GM20000 (cell line): ENCODE measurements at regions not wholly inside any gene's neighbourhood (a gene's known extent, or its start where the extent isn't known, plus 50 kb on each side); places are given as distances from the start of the nearest gene placed in this dataset.

Experiments
- DNase-seq: peaks from one replicate; pipeline ENCODE4 v3.0.0; 2012; ENCODE audit warnings: low spot score
- TF ChIP-seq, protein P1 (sequence below): IDR thresholded peaks from 2 replicates; pipeline ENCODE4 v1.5.1; 2012; ENCODE audit warnings: mild to moderate bottlenecking, control low read depth; ENCODE audit errors: extremely low read depth, missing control alignments

DNA sequence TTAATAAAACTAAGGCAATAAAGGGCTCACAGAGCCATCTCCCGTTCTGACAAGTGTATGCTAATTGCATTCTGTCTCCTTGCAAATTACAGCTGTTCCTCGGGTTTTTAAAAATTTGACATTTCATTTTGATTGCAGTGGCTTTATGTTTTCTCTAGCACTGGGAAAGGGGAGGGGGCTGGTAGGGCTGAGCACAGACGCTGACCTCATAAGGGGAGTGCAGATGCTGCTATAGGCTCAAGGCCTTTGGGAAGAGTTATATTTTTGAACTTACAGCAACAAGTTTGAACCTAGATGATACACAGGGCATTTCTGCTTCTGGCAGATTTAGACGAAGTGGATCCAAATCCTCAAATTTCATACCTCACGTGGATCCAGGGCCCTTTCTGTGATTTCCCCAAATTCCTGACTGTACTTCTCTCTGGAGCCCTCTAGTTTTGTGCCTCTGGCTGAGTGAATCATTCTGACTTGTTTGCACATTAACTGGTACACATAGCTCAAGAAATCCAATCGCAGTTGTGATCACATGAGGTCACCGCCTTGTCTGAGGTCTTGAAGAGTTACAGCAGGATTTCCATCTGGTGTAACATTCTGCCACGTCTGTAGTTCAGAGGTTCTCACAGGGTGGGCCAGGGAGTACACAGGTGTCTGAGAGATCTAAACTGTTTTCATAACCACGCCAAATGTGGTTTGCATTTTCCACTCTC lies 230.3 kb downstream of the C1orf94 start:
- TF ChIP-seq, protein P1, sequence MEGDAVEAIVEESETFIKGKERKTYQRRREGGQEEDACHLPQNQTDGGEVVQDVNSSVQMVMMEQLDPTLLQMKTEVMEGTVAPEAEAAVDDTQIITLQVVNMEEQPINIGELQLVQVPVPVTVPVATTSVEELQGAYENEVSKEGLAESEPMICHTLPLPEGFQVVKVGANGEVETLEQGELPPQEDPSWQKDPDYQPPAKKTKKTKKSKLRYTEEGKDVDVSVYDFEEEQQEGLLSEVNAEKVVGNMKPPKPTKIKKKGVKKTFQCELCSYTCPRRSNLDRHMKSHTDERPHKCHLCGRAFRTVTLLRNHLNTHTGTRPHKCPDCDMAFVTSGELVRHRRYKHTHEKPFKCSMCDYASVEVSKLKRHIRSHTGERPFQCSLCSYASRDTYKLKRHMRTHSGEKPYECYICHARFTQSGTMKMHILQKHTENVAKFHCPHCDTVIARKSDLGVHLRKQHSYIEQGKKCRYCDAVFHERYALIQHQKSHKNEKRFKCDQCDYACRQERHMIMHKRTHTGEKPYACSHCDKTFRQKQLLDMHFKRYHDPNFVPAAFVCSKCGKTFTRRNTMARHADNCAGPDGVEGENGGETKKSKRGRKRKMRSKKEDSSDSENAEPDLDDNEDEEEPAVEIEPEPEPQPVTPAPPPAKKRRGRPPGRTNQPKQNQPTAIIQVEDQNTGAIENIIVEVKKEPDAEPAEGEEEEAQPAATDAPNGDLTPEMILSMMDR, result no peak
- no peak for DNase-seq

DNA sequence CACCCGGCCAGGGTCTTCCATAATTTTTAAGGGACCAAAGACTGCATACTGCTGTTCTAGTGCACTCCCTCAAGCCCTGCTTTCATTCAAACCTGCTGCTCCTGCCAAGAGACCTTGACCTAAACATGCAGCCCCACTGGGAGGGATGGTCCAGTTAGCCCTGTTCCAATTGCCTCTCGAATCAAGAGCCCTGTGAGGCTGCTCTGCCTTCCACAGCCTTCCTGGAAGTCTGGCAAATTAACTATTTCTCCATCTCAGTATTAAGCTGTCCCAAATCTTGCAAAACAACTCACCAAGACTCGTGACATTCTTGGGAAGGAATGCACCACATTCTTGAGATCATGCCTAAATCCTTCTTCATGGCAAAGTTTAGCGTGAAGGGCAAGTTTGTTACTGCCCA lies 231.3 kb downstream of the C1orf94 start:
- TF ChIP-seq, protein P1, result no peak
- DNase-seq, result no peak

DNA sequence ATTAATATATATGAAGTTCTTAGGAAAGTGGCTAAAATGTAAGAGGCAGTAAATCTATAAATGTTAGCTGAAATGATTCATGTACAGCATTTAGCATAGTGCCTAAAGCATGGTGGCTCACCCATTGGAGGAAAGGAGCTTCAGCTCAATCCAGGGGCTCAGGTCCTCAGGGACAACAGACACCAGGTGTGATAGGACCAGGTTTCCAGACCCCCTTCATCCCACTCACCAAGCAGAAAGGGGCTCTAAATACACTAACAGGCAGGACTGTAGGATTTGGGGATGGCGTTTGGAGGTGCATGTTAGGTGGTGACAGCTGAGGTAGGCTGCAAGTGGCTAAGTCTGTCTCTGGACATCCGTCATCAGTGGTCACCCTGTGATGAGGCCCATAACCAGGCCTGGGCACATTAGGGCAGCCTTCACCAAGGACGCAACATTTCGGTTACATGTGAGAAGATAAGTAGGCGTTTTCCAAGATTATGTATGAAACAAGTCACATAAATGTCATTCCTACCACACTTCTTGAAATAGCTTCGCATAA lies 233.1 kb downstream of the C1orf94 start:
- DNase-seq, result no peak
- TF ChIP-seq, protein P1, result no peak

DNA sequence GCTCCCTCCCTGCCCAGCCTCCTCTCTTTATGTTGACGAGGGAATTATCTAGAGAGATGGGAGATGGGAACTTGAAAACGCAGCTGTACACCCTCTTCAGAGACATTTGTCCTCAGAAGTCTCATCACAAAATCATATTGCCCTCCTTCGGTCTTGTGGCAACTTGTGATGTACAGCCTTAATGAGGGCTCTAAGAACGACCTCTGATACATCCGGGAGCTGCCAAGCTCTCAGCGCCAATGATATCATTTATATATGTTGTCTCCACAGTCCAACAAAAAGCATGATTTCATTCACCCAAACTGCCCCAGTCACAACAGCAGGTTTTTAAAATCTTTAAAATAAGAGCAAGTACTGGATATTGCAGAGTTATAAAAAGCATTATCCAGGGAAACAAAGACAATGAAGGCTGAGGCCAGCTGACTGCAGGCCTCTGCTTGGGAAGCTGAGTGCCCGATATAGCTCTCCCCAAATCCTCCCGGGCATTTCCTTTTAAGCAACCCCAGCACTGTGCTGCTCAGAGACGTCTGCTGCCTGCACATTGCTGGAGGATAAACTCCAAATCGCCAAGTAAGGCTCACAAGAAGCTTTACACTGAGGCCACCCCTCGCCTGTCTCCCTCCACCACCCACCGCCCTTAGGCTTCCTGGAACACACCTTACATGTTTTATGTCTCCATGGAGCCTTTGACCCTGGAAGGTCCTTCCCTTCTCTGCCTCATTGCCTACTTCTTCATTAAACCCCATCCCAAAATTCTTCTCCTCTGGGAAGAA lies 236.1 kb downstream of the C1orf94 start:
- TF ChIP-seq, protein P1, result no peak
- no peak for DNase-seq

DNA sequence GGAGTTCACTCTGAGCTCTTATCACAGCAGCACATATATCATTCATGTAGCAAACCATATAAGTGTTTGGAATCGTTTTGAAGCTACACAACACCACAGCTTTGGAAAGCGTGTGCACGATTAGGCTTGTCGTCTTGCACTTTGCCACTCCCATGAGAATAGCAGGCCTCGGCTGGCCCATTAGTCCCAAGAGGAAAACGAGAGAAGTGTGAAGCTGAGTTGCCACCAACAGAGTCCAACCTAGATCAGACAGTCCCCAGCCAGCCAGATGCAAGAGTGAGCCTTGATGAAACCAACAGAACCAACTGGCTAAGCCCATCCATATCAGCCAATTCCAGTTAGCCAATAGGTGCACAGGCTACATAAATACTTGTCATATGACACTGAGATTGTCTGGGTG lies 238.4 kb downstream of the C1orf94 start:
- no peak for DNase-seq
- TF ChIP-seq, protein P1, result no peak

DNA sequence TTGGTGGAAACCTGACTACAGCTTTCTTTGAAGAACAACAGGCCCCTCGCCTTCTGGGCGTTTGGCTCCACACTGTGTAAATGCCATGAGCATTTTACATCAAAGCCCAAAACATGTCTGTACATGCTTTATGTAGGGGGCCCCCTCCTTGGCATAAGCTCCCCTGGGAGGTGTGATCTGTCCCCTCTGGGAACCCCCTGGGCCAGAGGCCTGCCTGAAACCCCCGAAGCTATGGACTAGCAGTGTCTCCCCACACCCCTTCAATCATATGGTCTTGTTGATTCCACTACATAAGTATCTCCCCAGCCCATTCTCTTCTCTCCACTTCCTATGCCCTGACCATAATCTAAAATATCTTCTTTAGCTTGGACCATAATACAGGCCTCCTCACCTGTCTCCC lies 241.5 kb downstream of the C1orf94 start:
- no peak for DNase-seq

More for the DNA sequence above, 241.5 kb downstream of the C1orf94 start:
- TF ChIP-seq, protein P1, result no peak
